Daoy (cell line): ENCODE measurements at regions not wholly inside any gene's neighbourhood (a gene's known extent, or its start where the extent isn't known, plus 50 kb on each side); places are given as distances from the start of the nearest gene placed in this dataset.
"Not testable (repeated sequence)": the region's sequence is repeated elsewhere in the genome, so short reads cannot be mapped to it uniquely, and the experiment has no call there.

Experiments used
- DNase-seq: peaks from one replicate; pipeline ENCODE4 v3.0.0-alpha.2; 2015; ENCODE audit warnings: low read depth

- DNase-seq = no peak
These were observed 1639.0 kb upstream of the B3GALT2 start for GRCh38 chr1:194825382-194825781.

- DNase-seq = no peak
These were observed 1634.7 kb upstream of the B3GALT2 start for GRCh38 chr1:194821091-194821490.

- no peak for DNase-seq
These were observed 1632.3 kb upstream of the B3GALT2 start for GRCh38 chr1:194818674-194819073.

- no peak for DNase-seq
These were observed 1630.4 kb upstream of the B3GALT2 start for GRCh38 chr1:194816859-194817258.

- DNase-seq = no peak
These were observed 1626.7 kb upstream of the B3GALT2 start for GRCh38 chr1:194813096-194813495.

GRCh38 chr1:194809665-194810064 lies 1623.3 kb upstream of the B3GALT2 start:
- no peak for DNase-seq

GRCh38 chr1:194809215-194809614 lies 1622.8 kb upstream of the B3GALT2 start:
- no peak for DNase-seq

- DNase-seq = no peak
These were observed 1621.3 kb upstream of the B3GALT2 start for GRCh38 chr1:194807530-194808220.

GRCh38 chr1:194802572-194802971 lies 1616.2 kb upstream of the B3GALT2 start:
- no peak for DNase-seq

GRCh38 chr1:194795917-194796593 lies 1609.6 kb upstream of the B3GALT2 start:
- no peak for DNase-seq

- DNase-seq = no peak
These were observed 1600.6 kb upstream of the B3GALT2 start for GRCh38 chr1:194787001-194787400.

GRCh38 chr1:194786027-194786426 lies 1599.6 kb upstream of the B3GALT2 start:
- no peak for DNase-seq

- no peak for DNase-seq
These were observed 1590.2 kb upstream of the B3GALT2 start for GRCh38 chr1:194776657-194777056.

- no peak for DNase-seq
These were observed 1588.1 kb upstream of the B3GALT2 start for GRCh38 chr1:194774535-194774934.

GRCh38 chr1:194755241-194755994 lies 1569.0 kb upstream of the B3GALT2 start:
- DNase-seq = no peak

GRCh38 chr1:194738843-194739242 lies 1552.4 kb upstream of the B3GALT2 start:
- DNase-seq = not testable (repeated sequence)

GRCh38 chr1:194734970-194735369 lies 1548.6 kb upstream of the B3GALT2 start:
- DNase-seq = no peak

- DNase-seq = no peak
These were observed 1544.6 kb upstream of the B3GALT2 start for GRCh38 chr1:194731025-194731424.

GRCh38 chr1:194730304-194730703 lies 1543.9 kb upstream of the B3GALT2 start:
- no peak for DNase-seq

GRCh38 chr1:194723067-194723466 lies 1536.7 kb upstream of the B3GALT2 start:
- DNase-seq = no peak

- DNase-seq = no peak
These were observed 1531.5 kb upstream of the B3GALT2 start for GRCh38 chr1:194717941-194718340.

- DNase-seq = no peak
These were observed 1530.9 kb upstream of the B3GALT2 start for GRCh38 chr1:194717334-194717733.

GRCh38 chr1:194710671-194711070 lies 1524.3 kb upstream of the B3GALT2 start:
- no peak for DNase-seq
